Naive thymus-derived CD4-positive, alpha-beta T cell (primary cell): ENCODE measurements at regions not wholly inside any gene's neighbourhood (a gene's known extent, or its start where the extent isn't known, plus 50 kb on each side); places are given as distances from the start of the nearest gene placed in this dataset.

Source experiments
- ATAC-seq: fragments of 150-1000 bp; cut with Tn5 transposase; 2 replicates; pipeline ENCODE4 v1.10.0; 2021; ENCODE audit warnings: mild to moderate bottlenecking, moderate library complexity
- CTCF ChIA-PET: fragments of 350-600 bp; sonication (Branson Sonifier 250); formaldehyde crosslinking; loops from one replicate; lab custom pipeline; 2021; ENCODE audit warnings: antibody characterized with exemption; lab: Charles Lee
- POLR2A ChIA-PET: fragments of 350-600 bp; sonication (Branson Sonifier 250); formaldehyde crosslinking; loops from one replicate; lab custom pipeline; 2021; ENCODE audit warnings: antibody characterized with exemption, inconsistent platforms; lab: Charles Lee
- DNase-seq, 9 donors: peaks; one replicate each; pipeline versions ENCODE4 v3.0.0 to v3.0.0-alpha.2; 2020 to 2022; ENCODE audit warnings: mixed read lengths in 1 of 9
- H3K27ac ChIP-seq: one replicate; pipeline ENCODE4 v1.7.0; 2013; ENCODE audit warnings: mild to moderate bottlenecking, low read depth, low read length, moderate library complexity
- H3K27me3 ChIP-seq, 2 donors: one replicate each; pipeline ENCODE4 v1.7.0; 2013; ENCODE audit warnings: low read length in 2 of 2, mild to moderate bottlenecking in 2 of 2, moderate library complexity in 2 of 2; ENCODE audit not compliant: control insufficient read depth in 2 of 2, insufficient read depth in 2 of 2
- H3K36me3 ChIP-seq, 3 experiments: 1 replicate in 2 of 3; 2 replicates in 1 of 3; pipeline ENCODE4 v1.7.0; 2013; ENCODE audit warnings: low read length in 3 of 3, mild to moderate bottlenecking in 3 of 3, moderate library complexity in 1 of 3; ENCODE audit not compliant: insufficient read depth in 3 of 3, control insufficient read depth in 2 of 3
- H3K4me1 ChIP-seq, 2 donors: one replicate each; pipeline ENCODE4 v1.7.0; 2013; ENCODE audit warnings: low read length in 2 of 2, mild to moderate bottlenecking in 2 of 2, moderate library complexity in 1 of 2; ENCODE audit not compliant: control insufficient read depth in 2 of 2, insufficient read depth in 2 of 2
- H3K4me3 ChIP-seq: 2 replicates; pipeline ENCODE4 v1.7.0; 2013; ENCODE audit warnings: mild to moderate bottlenecking, low read length
- H3K9me3 ChIP-seq, 3 experiments: 1 replicate in 2 of 3; 2 replicates in 1 of 3; pipeline ENCODE4 v1.7.0; 2013; ENCODE audit warnings: low read length in 3 of 3; ENCODE audit not compliant: control insufficient read depth in 2 of 3
- H3K27ac Mint-ChIP-seq, 9 donors: one replicate each; pipeline ENCODE4 v1.8.0; 2020 to 2022; ENCODE audit warnings: mixed read lengths in 9 of 9, mild to moderate bottlenecking in 8 of 9, moderate library complexity in 5 of 9, inconsistent platforms in 2 of 9
- H3K27me3 Mint-ChIP-seq, 5 donors: one replicate each; pipeline ENCODE4 v1.8.0; 2021 to 2022; ENCODE audit warnings: mixed read lengths in 5 of 5, mild to moderate bottlenecking in 1 of 5
- H3K36me3 Mint-ChIP-seq, 5 donors: one replicate each; pipeline ENCODE4 v1.8.0; 2020 to 2022; ENCODE audit warnings: mixed read lengths in 5 of 5, mild to moderate bottlenecking in 3 of 5, inconsistent platforms in 1 of 5
- H3K4me1 Mint-ChIP-seq, 7 donors: one replicate each; pipeline ENCODE4 v1.8.0; 2020 to 2022; ENCODE audit warnings: mixed read lengths in 7 of 7, mild to moderate bottlenecking in 3 of 7, inconsistent platforms in 1 of 7
- H3K4me3 Mint-ChIP-seq, 10 donors: one replicate each; pipeline ENCODE4 v1.8.0; 2020 to 2022; ENCODE audit warnings: mild to moderate bottlenecking in 10 of 10, mixed read lengths in 10 of 10, moderate library complexity in 6 of 10, inconsistent platforms in 2 of 10
- H3K9me3 Mint-ChIP-seq, 11 donors: one replicate each; pipeline ENCODE4 v1.8.0; 2020 to 2022; ENCODE audit warnings: mixed read lengths in 11 of 11, mild to moderate bottlenecking in 4 of 11, inconsistent platforms in 1 of 11, moderate library complexity in 1 of 11
- intact Hi-C, 2 donors: fragments of 100-400 bp; cut with micrococcal nuclease; formaldehyde crosslinking; loops; one replicate each; pipeline ENCODE4 v1.15.1; 2023

- Mint-ChIP-seq H3K9me3 (no peaks in the 10 kb centered on the region), H3K27ac (no peak overlapping the region), H3K36me3 (no peaks in the 10 kb centered on the region), H3K27me3 (peaks cover 0 to 10% (median 0%) of the 10 kb centered on the region in 5 donors), H3K4me1 (no peaks in the 10 kb centered on the region), H3K4me3 (no peak overlapping the region)
- no peak overlapping the region for H3K27ac ChIP-seq
- H3K9me3 ChIP-seq: no peaks in the 10 kb centered on the region
- H3K4me3 ChIP-seq: no peak overlapping the region
- no peak for ATAC-seq
- POLR2A ChIA-PET: no interaction called here
- no peaks in the 10 kb centered on the region for H3K27me3 ChIP-seq
- no peaks in the 10 kb centered on the region for H3K4me1 ChIP-seq
- H3K36me3 ChIP-seq: no peaks in the 10 kb centered on the region
- CTCF ChIA-PET: no interaction called here
- intact Hi-C loops: no loop called here
- no peak for DNase-seq
Measured at GRCh38 chr3:44079916-44080315, 161.8 kb upstream of the TOPAZ1 start.

- H3K27ac Mint-ChIP-seq: no peak overlapping the region
- Histone ChIP-seq H3K27ac (no peak overlapping the region), H3K27me3 (no peaks in the 10 kb centered on the region), H3K9me3 (no peaks in the 10 kb centered on the region), H3K4me3 (no peak overlapping the region), H3K4me1 (no peaks in the 10 kb centered on the region), H3K36me3 (no peaks in the 10 kb centered on the region)
- ATAC-seq (no peak), DNase-seq (no peak)
- no peak overlapping the region for H3K4me3 Mint-ChIP-seq
- H3K27me3 Mint-ChIP-seq: peaks cover 0 to 13% (median 0%) of the 10 kb centered on the region in 5 donors
- no peaks in the 10 kb centered on the region for H3K9me3 Mint-ChIP-seq
- POLR2A ChIA-PET: no interaction called here
- no peaks in the 10 kb centered on the region for H3K36me3 Mint-ChIP-seq
- CTCF ChIA-PET: no interaction called here
- intact Hi-C loops: no loop called here
- no peaks in the 10 kb centered on the region for H3K4me1 Mint-ChIP-seq
Measured at GRCh38 chr3:44080474-44081072, 161.1 kb upstream of the TOPAZ1 start.

- Mint-ChIP-seq H3K27me3 (peaks cover 0 to 45% (median 40%) of the 10 kb centered on the region in 5 donors), H3K4me3 (no peak overlapping the region), H3K4me1 (no peaks in the 10 kb centered on the region), H3K9me3 (peaks cover 0 to 3% (median 0%) of the 10 kb centered on the region in 11 donors), H3K27ac (no peak overlapping the region), H3K36me3 (no peaks in the 10 kb centered on the region)
- no peak overlapping the region for H3K27ac ChIP-seq
- H3K4me1 ChIP-seq: no peaks in the 10 kb centered on the region
- H3K4me3 ChIP-seq: no peak overlapping the region
- DNase-seq (no peak), ATAC-seq (no peak)
- no peaks in the 10 kb centered on the region for H3K27me3 ChIP-seq
- ChIA-PET POLR2A (no interaction called here), CTCF (no interaction called here)
- H3K9me3 ChIP-seq: no peaks in the 10 kb centered on the region
- intact Hi-C loops: no loop called here
- no peaks in the 10 kb centered on the region for H3K36me3 ChIP-seq
Measured at GRCh38 chr3:44090036-44090435, 151.7 kb upstream of the TOPAZ1 start.

- H3K27me3 Mint-ChIP-seq: peaks cover 0 to 52% (median 38%) of the 10 kb centered on the region in 5 donors
- H3K4me3 Mint-ChIP-seq: no peak overlapping the region
- no peaks in the 10 kb centered on the region for H3K36me3 ChIP-seq
- intact Hi-C loops: no loop called here
- H3K36me3 Mint-ChIP-seq: no peaks in the 10 kb centered on the region
- H3K27me3 ChIP-seq: no peaks in the 10 kb centered on the region
- H3K4me1 Mint-ChIP-seq: no peaks in the 10 kb centered on the region
- H3K4me1 ChIP-seq: no peaks in the 10 kb centered on the region
- H3K27ac ChIP-seq: no peak overlapping the region
- H3K4me3 ChIP-seq: no peak overlapping the region
- CTCF ChIA-PET: no interaction called here
- H3K27ac Mint-ChIP-seq: no peak overlapping the region
- DNase-seq: no peak
- no peak for ATAC-seq
- POLR2A ChIA-PET: no interaction called here
- no peaks in the 10 kb centered on the region for H3K9me3 ChIP-seq
- peaks cover 0 to 5% (median 0%) of the 10 kb centered on the region in 11 donors for H3K9me3 Mint-ChIP-seq
Measured at GRCh38 chr3:44092497-44092896, 149.2 kb upstream of the TOPAZ1 start.

GRCh38 chr3:44093531-44093930 lies 148.2 kb upstream of the TOPAZ1 start:
- no peak overlapping the region for H3K27ac ChIP-seq
- no peaks in the 10 kb centered on the region for H3K36me3 Mint-ChIP-seq
- no peak overlapping the region for H3K4me3 ChIP-seq
- CTCF ChIA-PET: no interaction called here
- no peak overlapping the region for H3K27ac Mint-ChIP-seq
- no peaks in the 10 kb centered on the region for H3K27me3 ChIP-seq
- H3K4me3 Mint-ChIP-seq: no peak overlapping the region
- H3K27me3 Mint-ChIP-seq: peaks cover 0 to 57% (median 40%) of the 10 kb centered on the region in 5 donors
- H3K4me1 Mint-ChIP-seq: no peaks in the 10 kb centered on the region
- H3K36me3 ChIP-seq: no peaks in the 10 kb centered on the region
- H3K9me3 ChIP-seq: no peaks in the 10 kb centered on the region
- no peak for DNase-seq
- H3K4me1 ChIP-seq: no peaks in the 10 kb centered on the region
- no peak for ATAC-seq
- intact Hi-C loops: no loop called here
- POLR2A ChIA-PET: no interaction called here
- peaks cover 0 to 5% (median 0%) of the 10 kb centered on the region in 11 donors for H3K9me3 Mint-ChIP-seq

GRCh38 chr3:44098656-44099415 lies 142.8 kb upstream of the TOPAZ1 start:
- no peak overlapping the region for H3K27ac ChIP-seq
- H3K36me3 ChIP-seq: no peaks in the 10 kb centered on the region
- ChIA-PET CTCF (no interaction called here), POLR2A (no interaction called here)
- DNase-seq: no peak
- no peak for ATAC-seq
- no peaks in the 10 kb centered on the region for H3K27me3 ChIP-seq
- no peaks in the 10 kb centered on the region for H3K4me1 ChIP-seq
- Mint-ChIP-seq H3K27me3 (peaks cover 18 to 63% (median 31%) of the 10 kb centered on the region in 5 donors), H3K36me3 (no peaks in the 10 kb centered on the region), H3K27ac (no peak overlapping the region), H3K9me3 (peaks cover 0 to 2% (median 0%) of the 10 kb centered on the region in 11 donors), H3K4me1 (no peaks in the 10 kb centered on the region), H3K4me3 (no peak overlapping the region)
- no peaks in the 10 kb centered on the region for H3K9me3 ChIP-seq
- no peak overlapping the region for H3K4me3 ChIP-seq
- intact Hi-C loops: no loop called here
